Islet of Langerhans (tissue), 1 donor: ENCODE measurements at regions not wholly inside any gene's neighbourhood (a gene's known extent, or its start where the extent isn't known, plus 50 kb on each side); places are given as distances from the start of the nearest gene placed in this dataset.
"Not testable (repeated sequence)": the region's sequence is repeated elsewhere in the genome, so short reads cannot be mapped to it uniquely, and the experiment has no call there.

Experiments
- FAIRE-seq: peaks from one replicate; lab custom pipeline; 2011; peaks lifted over from hg19 to GRCh38; lab: Jason Lieb, UNC

- no peak for FAIRE-seq
These were observed 814.8 kb downstream of the BRD1 start for GRCh38 chr22:49012712-49013395.

- no peak for FAIRE-seq
These were observed 815.7 kb downstream of the BRD1 start for GRCh38 chr22:49011769-49012648.

GRCh38 chr22:49011379-49011768 lies 816.3 kb downstream of the BRD1 start:
- no peak for FAIRE-seq

GRCh38 chr22:49010901-49011300 lies 816.8 kb downstream of the BRD1 start:
- no peak for FAIRE-seq

- no peak for FAIRE-seq
These were observed 817.4 kb downstream of the BRD1 start for GRCh38 chr22:49010070-49010863.

- FAIRE-seq = no peak
These were observed 818.2 kb downstream of the BRD1 start for GRCh38 chr22:49009359-49010063.

- FAIRE-seq = no peak
These were observed 818.9 kb downstream of the BRD1 start for GRCh38 chr22:49008682-49009235.

GRCh38 chr22:49007013-49007653 lies 820.5 kb downstream of the BRD1 start:
- no peak for FAIRE-seq

GRCh38 chr22:49006207-49007012 lies 821.3 kb downstream of the BRD1 start:
- FAIRE-seq = no peak

- no peak for FAIRE-seq
These were observed 822.1 kb downstream of the BRD1 start for GRCh38 chr22:49005557-49005956.

- FAIRE-seq = no peak
These were observed 822.9 kb downstream of the BRD1 start for GRCh38 chr22:49004484-49005399.

GRCh38 chr22:48997605-48998004 lies 830.1 kb downstream of the BRD1 start:
- not testable (repeated sequence) for FAIRE-seq

GRCh38 chr22:48993655-48994054 lies 834.0 kb downstream of the BRD1 start:
- FAIRE-seq = no peak

GRCh38 chr22:48984639-48985038 lies 843.0 kb downstream of the BRD1 start:
- FAIRE-seq = no peak

GRCh38 chr22:48982321-48982905 lies 845.3 kb downstream of the BRD1 start:
- no peak for FAIRE-seq

GRCh38 chr22:48981371-48982061 lies 846.2 kb downstream of the BRD1 start:
- FAIRE-seq = no peak

- no peak for FAIRE-seq
These were observed 846.8 kb downstream of the BRD1 start for GRCh38 chr22:48980918-48981317.

GRCh38 chr22:48980409-48980808 lies 847.3 kb downstream of the BRD1 start:
- no peak for FAIRE-seq
